GM12892 (cell line): ENCODE measurements at regions not wholly inside any gene's neighbourhood (a gene's known extent, or its start where the extent isn't known, plus 50 kb on each side); places are given as distances from the start of the nearest gene placed in this dataset.
"Not testable (repeated sequence)": the region's sequence is repeated elsewhere in the genome, so short reads cannot be mapped to it uniquely, and the experiment has no call there.

Experiments used
- POLR2A ChIP-seq: IDR thresholded peaks from 2 replicates; pipeline ENCODE4 v1.6.1; 2011; ENCODE audit warnings: low read depth, low read length, control low read depth
- POLR2AphosphoS5 ChIP-seq: IDR thresholded peaks from 2 replicates; pipeline ENCODE4 v1.6.1; 2011; ENCODE audit warnings: low read depth, low read length, control low read depth
- TAF1 ChIP-seq: IDR thresholded peaks from 2 replicates; pipeline ENCODE4 v1.6.1; 2011; ENCODE audit warnings: low read depth, mild to moderate bottlenecking, control low read depth, low read length, borderline replicate concordance

DNA sequence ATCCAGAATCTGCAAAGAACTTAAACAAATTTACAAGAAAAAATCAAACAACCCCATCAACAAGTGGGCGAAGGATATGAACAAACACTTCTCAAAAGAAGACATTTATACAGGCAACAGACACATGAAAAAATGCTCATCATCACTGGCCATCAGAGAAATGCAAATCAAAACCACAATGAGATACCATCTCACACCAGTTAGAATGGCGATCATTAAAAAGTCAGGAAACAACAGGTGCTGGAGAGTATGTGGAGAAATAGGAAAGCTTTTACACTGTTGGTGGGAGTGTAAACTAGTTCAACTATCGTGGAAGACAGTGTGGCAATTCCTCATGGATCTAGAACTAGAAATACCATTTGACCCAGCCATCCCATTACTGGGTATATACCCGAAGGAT is 121.4 kb upstream of the RGS6 start:
- not testable (repeated sequence) for TF ChIP-seq POLR2A, TAF1, POLR2AphosphoS5
